ENCODE measurements at regions not wholly inside any gene's neighbourhood (a gene's known extent, or its start where the extent isn't known, plus 50 kb on each side); places are given as distances from the start of the nearest gene placed in this dataset.

- Histone ChIP-seq H3K9me3 (ENCODE audit: control insufficient read depth, low read length) (no peaks in the 10 kb centered on the region), H3K27ac (ENCODE audit: low read length) (no peak overlapping the region), H3K27me3 (ENCODE audit: control insufficient read depth, insufficient read depth) (no peaks in the 10 kb centered on the region), H3K4me3 (ENCODE audit: low read length) (no peak overlapping the region), H3K4me1 (ENCODE audit: control insufficient read depth, insufficient read depth, low read length) (no peaks in the 10 kb centered on the region)
- DNase-seq = peak in 1 of 3 donors; percentile 2
- WGBS = 58% methylated on average over 4 of the region's 4 CpGs
- peak in 1 of 2 donors; percentile 43 for ATAC-seq
- intact Hi-C loops (cut with DNase I) = no loop called here
These were observed 266.6 kb downstream of the POLR1F start for GRCh38 chr7:19442016-19442785.

- intact Hi-C loops (cut with DNase I) = no loop called here
- Histone ChIP-seq H3K27ac (ENCODE audit: low read length) (no peak overlapping the region), H3K4me3 (ENCODE audit: low read length) (no peak overlapping the region), H3K27me3 (ENCODE audit: control insufficient read depth, insufficient read depth) (no peaks in the 10 kb centered on the region), H3K4me1 (ENCODE audit: control insufficient read depth, insufficient read depth, low read length) (no peaks in the 10 kb centered on the region), H3K9me3 (ENCODE audit: control insufficient read depth, low read length) (no peaks in the 10 kb centered on the region)
- DNase-seq (no peak), ATAC-seq (no peak)
- 63% methylated on average over 3 of the region's 3 CpGs for WGBS
These were observed 269.3 kb downstream of the POLR1F start for GRCh38 chr7:19439517-19439916.

- intact Hi-C loops (cut with DNase I) = no loop called here
These were observed 271.4 kb downstream of the POLR1F start for GRCh38 chr7:19437446-19437845.

GRCh38 chr7:19427944-19428343 lies 280.9 kb downstream of the POLR1F start:
- no peaks in the 10 kb centered on the region for H3K27me3 ChIP-seq (ENCODE audit: control insufficient read depth, insufficient read depth)
- H3K4me1 ChIP-seq (ENCODE audit: control insufficient read depth, insufficient read depth, low read length) = no peaks in the 10 kb centered on the region
- no peaks in the 10 kb centered on the region for H3K9me3 ChIP-seq (ENCODE audit: control insufficient read depth, low read length)
- DNase-seq (no peak), ATAC-seq (no peak)
- 77% methylated on average over 3 of the region's 3 CpGs for WGBS
- no peak overlapping the region for H3K4me3 ChIP-seq (ENCODE audit: low read length)
- intact Hi-C loops (cut with DNase I) = no loop called here
- no peak overlapping the region for H3K27ac ChIP-seq (ENCODE audit: low read length)

More at GRCh38 chr7:19437446-19437845, 271.4 kb downstream of the POLR1F start:
- no peak for ATAC-seq
- no peak overlapping the region for H3K4me3 ChIP-seq (ENCODE audit: low read length)
- DNase-seq = no peak
- H3K27me3 ChIP-seq (ENCODE audit: control insufficient read depth, insufficient read depth) = no peaks in the 10 kb centered on the region
- H3K4me1 ChIP-seq (ENCODE audit: control insufficient read depth, insufficient read depth, low read length) = no peaks in the 10 kb centered on the region
- H3K9me3 ChIP-seq (ENCODE audit: control insufficient read depth, low read length) = no peaks in the 10 kb centered on the region
- 78% methylated on average over 1 of the region's 1 CpG for WGBS
- H3K27ac ChIP-seq (ENCODE audit: low read length) = no peak overlapping the region

- Histone ChIP-seq H3K4me1 (ENCODE audit: control insufficient read depth, insufficient read depth, low read length) (no peaks in the 10 kb centered on the region), H3K27ac (ENCODE audit: low read length) (no peak overlapping the region), H3K4me3 (ENCODE audit: low read length) (no peak overlapping the region), H3K9me3 (ENCODE audit: control insufficient read depth, low read length) (no peaks in the 10 kb centered on the region), H3K27me3 (ENCODE audit: control insufficient read depth, insufficient read depth) (no peaks in the 10 kb centered on the region)
- DNase-seq (no peak), ATAC-seq (no peak)
- intact Hi-C loops (cut with DNase I) = no loop called here
- 79% methylated on average over 1 of the region's 1 CpG for WGBS
These were observed 276.6 kb upstream of the FERD3L start for GRCh38 chr7:19421861-19422260.

GRCh38 chr7:19417231-19417630 lies 272.0 kb upstream of the FERD3L start:
- Histone ChIP-seq H3K27me3 (ENCODE audit: control insufficient read depth, insufficient read depth) (no peaks in the 10 kb centered on the region), H3K9me3 (ENCODE audit: control insufficient read depth, low read length) (no peaks in the 10 kb centered on the region), H3K4me3 (ENCODE audit: low read length) (no peak overlapping the region), H3K27ac (ENCODE audit: low read length) (no peak overlapping the region), H3K4me1 (ENCODE audit: control insufficient read depth, insufficient read depth, low read length) (no peaks in the 10 kb centered on the region)
- 92% methylated on average over 2 of the region's 2 CpGs for WGBS
- intact Hi-C loops (cut with DNase I) = no loop called here
- no peak for ATAC-seq
- no peak for DNase-seq

GRCh38 chr7:19415123-19415522 lies 269.9 kb upstream of the FERD3L start:
- WGBS = 63% methylated on average over 2 of the region's 2 CpGs
- H3K9me3 ChIP-seq (ENCODE audit: control insufficient read depth, low read length) = no peaks in the 10 kb centered on the region
- no peaks in the 10 kb centered on the region for H3K27me3 ChIP-seq (ENCODE audit: control insufficient read depth, insufficient read depth)
- DNase-seq (no peak), ATAC-seq (no peak)
- no peak overlapping the region for H3K4me3 ChIP-seq (ENCODE audit: low read length)
- intact Hi-C loops (cut with DNase I) = no loop called here
- no peaks in the 10 kb centered on the region for H3K4me1 ChIP-seq (ENCODE audit: control insufficient read depth, insufficient read depth, low read length)
- no peak overlapping the region for H3K27ac ChIP-seq (ENCODE audit: low read length)

GRCh38 chr7:19413443-19413965 lies 268.3 kb upstream of the FERD3L start:
- DNase-seq (no peak), ATAC-seq (no peak)
- no peak overlapping the region for H3K4me3 ChIP-seq (ENCODE audit: low read length)
- H3K27ac ChIP-seq (ENCODE audit: low read length) = no peak overlapping the region
- H3K4me1 ChIP-seq (ENCODE audit: control insufficient read depth, insufficient read depth, low read length) = no peaks in the 10 kb centered on the region
- no peaks in the 10 kb centered on the region for H3K9me3 ChIP-seq (ENCODE audit: control insufficient read depth, low read length)
- intact Hi-C loops (cut with DNase I) = no loop called here
- 72% methylated on average over 3 of the region's 3 CpGs for WGBS
- no peaks in the 10 kb centered on the region for H3K27me3 ChIP-seq (ENCODE audit: control insufficient read depth, insufficient read depth)

- Histone ChIP-seq H3K9me3 (ENCODE audit: control insufficient read depth, low read length) (no peaks in the 10 kb centered on the region), H3K4me3 (ENCODE audit: low read length) (no peak overlapping the region), H3K27me3 (ENCODE audit: control insufficient read depth, insufficient read depth) (no peaks in the 10 kb centered on the region), H3K4me1 (ENCODE audit: control insufficient read depth, insufficient read depth, low read length) (no peaks in the 10 kb centered on the region), H3K27ac (ENCODE audit: low read length) (no peak overlapping the region)
- WGBS = 83% methylated on average over 3 of the region's 3 CpGs
- no peak for DNase-seq
- intact Hi-C loops (cut with DNase I) = no loop called here
- no peak for ATAC-seq
These were observed 265.5 kb upstream of the FERD3L start for GRCh38 chr7:19410691-19411090.

GRCh38 chr7:19410106-19410505 lies 264.9 kb upstream of the FERD3L start:
- intact Hi-C loops (cut with DNase I) = no loop called here

GRCh38 chr7:19408706-19409220 lies 263.5 kb upstream of the FERD3L start:
- WGBS = 32% methylated on average over 3 of the region's 3 CpGs
- ATAC-seq (no peak), DNase-seq (no peak)
- no peaks in the 10 kb centered on the region for H3K9me3 ChIP-seq (ENCODE audit: control insufficient read depth, low read length)
- H3K4me3 ChIP-seq (ENCODE audit: low read length) = no peak overlapping the region
- H3K4me1 ChIP-seq (ENCODE audit: control insufficient read depth, insufficient read depth, low read length) = no peaks in the 10 kb centered on the region
- no peak overlapping the region for H3K27ac ChIP-seq (ENCODE audit: low read length)
- H3K27me3 ChIP-seq (ENCODE audit: control insufficient read depth, insufficient read depth) = no peaks in the 10 kb centered on the region
- intact Hi-C loops (cut with DNase I) = no loop called here

More at GRCh38 chr7:19410106-19410505, 264.9 kb upstream of the FERD3L start:
- no peaks in the 10 kb centered on the region for H3K4me1 ChIP-seq (ENCODE audit: control insufficient read depth, insufficient read depth, low read length)
- H3K9me3 ChIP-seq (ENCODE audit: control insufficient read depth, low read length) = no peaks in the 10 kb centered on the region
- ATAC-seq (no peak), DNase-seq (no peak)
- H3K27ac ChIP-seq (ENCODE audit: low read length) = no peak overlapping the region
- no peaks in the 10 kb centered on the region for H3K27me3 ChIP-seq (ENCODE audit: control insufficient read depth, insufficient read depth)
- no peak overlapping the region for H3K4me3 ChIP-seq (ENCODE audit: low read length)
